HG03064 (cell line): ENCODE measurements at regions not wholly inside any gene's neighbourhood (a gene's known extent, or its start where the extent isn't known, plus 50 kb on each side); places are given as distances from the start of the nearest gene placed in this dataset.
A peak's percentile ranks its signal among the peaks of the same experiment; 100 is the strongest.
"Not testable (repeated sequence)": the region's sequence is repeated elsewhere in the genome, so short reads cannot be mapped to it uniquely, and the experiment has no call there.

ENCODE experiments used
- ATAC-seq: cut with Tn5 transposase; IDR thresholded peaks from one replicate; pipeline ENCODE4 v1.9.1; 2021; ENCODE audit warnings: low read depth; ENCODE audit not compliant: unreplicated experiment

DNA sequence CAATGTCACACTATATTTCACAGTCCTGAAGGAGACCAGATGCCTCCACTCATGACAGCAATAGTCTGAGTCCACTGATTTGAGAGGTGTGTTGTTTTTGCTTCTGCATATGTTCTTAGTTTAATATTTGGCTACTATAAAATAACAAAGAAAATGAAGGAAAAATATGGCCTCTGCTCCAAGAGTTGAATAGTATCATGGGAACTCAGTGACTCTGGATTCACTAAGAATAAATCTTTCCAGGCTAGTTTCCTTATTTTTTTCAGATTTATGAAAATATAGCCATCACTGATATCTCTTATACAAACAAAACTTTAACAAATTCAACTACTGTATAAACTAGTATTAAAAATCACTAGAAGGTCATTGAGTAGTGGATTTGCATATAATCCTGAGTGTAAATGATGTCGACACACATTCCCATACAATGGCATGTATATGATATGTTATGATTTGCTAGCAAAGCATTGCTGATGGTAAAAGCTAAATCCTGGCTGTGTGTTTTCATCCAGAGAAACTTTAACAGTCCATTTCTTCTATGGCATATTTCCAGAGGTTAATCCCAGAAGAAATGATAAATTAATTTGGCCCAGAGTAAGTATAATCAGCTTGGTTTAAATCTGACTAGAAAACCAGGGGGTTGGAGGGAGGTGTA is 66.0 kb upstream of the VIPR2 start:
- ATAC-seq = no peak

GRCh38 chr7:159209429-159209828 is 64.8 kb upstream of the VIPR2 start:
- ATAC-seq = no peak

- no peak for ATAC-seq
These were observed 63.3 kb upstream of the VIPR2 start for GRCh38 chr7:159207951-159208350.

- ATAC-seq = no peak
These were observed 62.7 kb upstream of the VIPR2 start for GRCh38 chr7:159207393-159207792.

DNA sequence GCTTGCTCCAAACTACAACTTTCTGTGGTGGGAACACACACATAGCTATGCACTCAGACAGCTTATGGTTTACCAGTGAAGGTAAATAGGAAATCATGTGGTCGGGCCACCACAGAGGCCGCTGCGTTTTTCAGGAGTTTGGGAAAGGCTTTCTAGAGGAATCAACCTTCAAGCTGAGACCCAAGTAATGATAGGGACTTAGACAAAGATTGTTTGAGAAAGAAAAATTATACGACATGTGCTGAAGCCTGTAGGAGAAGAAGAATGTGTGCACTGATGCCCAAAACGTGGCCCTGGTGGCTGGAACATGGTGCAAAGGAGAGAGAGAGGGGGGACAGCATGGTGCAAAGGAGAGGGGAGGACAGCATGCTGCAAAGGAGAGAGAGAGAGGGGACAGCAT is 61.2 kb upstream of the VIPR2 start:
- no peak for ATAC-seq

DNA sequence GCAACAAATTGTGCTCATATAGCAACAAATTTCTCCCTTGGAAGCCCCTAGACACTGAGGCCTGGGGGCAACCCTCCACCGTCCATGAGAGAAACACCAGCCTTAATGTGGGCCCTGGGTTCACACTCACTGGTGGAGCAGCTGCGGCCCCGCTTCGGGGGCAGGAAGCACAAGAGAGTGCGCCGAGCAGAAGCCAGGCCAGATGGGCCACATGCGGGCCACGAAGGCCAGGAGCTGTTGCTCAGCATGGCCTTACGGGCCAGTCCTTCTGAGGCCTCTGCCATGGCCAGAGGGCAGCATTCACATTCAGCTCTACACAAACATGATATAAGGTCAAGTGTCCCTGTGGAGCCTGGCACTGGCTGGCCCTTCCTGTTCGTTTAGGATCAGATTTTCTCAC is 60.0 kb upstream of the VIPR2 start:
- ATAC-seq = no peak

- ATAC-seq = not testable (repeated sequence)
These were observed 58.6 kb upstream of the VIPR2 start for GRCh38 chr7:159203253-159203652.

- ATAC-seq = no peak
These were observed 57.2 kb upstream of the VIPR2 start for GRCh38 chr7:159201722-159202330.

DNA sequence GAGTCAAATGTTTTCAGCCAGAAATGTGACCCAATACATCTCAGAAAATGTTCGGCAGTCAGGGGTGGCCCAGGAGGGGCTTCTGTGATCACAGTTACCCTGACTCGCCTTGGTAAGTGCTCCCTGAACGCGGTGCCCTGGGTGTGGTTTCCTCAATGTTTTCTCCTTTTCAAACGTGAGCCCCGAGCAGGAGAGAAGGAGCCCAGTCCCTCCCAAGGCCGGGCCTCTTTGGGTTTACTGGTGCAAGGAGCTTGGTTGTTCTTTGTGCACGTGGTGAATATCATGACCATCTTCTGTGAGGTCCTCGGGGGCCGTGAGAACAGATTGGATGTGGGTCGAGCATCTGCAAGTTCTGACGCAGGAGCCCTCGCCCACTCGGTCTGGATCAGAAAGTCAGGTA is 55.8 kb upstream of the VIPR2 start:
- ATAC-seq = no peak

GRCh38 chr7:159198016-159198724 is 53.5 kb upstream of the VIPR2 start:
- ATAC-seq = no peak

DNA sequence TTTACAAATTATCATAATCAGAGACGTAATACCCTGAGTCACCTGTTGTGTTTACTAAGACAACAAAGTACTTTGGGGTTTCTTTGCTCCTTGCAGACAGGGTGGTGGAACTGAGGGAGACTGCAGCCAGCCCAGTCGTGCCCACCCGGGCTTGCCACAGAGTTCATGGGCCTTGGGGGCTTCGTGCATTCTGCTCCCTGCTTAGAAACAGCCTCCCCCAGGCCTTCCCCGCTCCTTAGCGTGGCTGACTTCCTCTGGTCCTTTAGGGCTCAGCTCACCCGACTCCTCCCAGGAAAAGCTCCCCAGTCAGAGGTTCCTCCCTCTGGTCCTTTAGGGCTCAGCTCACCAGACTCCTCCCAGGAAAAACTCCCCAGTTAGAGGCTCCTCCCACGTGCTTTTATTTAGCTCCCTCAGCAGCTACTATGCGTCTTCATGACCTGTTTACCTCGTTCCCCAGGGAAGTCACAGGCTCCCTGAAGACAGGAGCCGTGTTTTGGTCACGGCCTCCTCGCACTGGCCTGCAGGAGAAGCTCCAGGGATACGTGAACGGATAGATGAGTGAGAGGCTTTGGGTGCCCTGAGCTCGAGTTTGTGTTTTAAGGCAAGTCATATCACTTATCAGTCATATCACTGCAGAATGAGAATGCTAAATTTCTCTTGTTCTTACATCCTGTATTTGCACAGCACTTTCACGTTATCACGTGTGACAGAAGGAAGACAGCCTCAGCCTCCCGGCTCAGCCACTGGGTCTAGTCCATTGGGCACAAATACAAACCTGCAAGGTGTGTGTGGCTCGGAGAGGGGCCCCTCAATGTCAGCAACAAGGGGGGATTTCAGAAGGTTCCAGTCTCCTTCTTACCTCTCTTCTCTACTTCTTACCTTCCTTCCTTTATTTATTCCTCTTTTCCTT is 52.7 kb upstream of the VIPR2 start:
- ATAC-seq = peak; percentile 56

GRCh38 chr7:159196584-159196983 is 51.9 kb upstream of the VIPR2 start:
- no peak for ATAC-seq

- no peak for ATAC-seq
These were observed 51.3 kb upstream of the VIPR2 start for GRCh38 chr7:159195946-159196345.
